GM19395 (cell line): ENCODE measurements at regions not wholly inside any gene's neighbourhood (a gene's known extent, or its start where the extent isn't known, plus 50 kb on each side); places are given as distances from the start of the nearest gene placed in this dataset.

Experiments used
- ATAC-seq: cut with Tn5 transposase; IDR thresholded peaks from one replicate; pipeline ENCODE4 v1.9.1; 2021; ENCODE audit warnings: mild to moderate bottlenecking, moderate library complexity; ENCODE audit not compliant: unreplicated experiment

DNA sequence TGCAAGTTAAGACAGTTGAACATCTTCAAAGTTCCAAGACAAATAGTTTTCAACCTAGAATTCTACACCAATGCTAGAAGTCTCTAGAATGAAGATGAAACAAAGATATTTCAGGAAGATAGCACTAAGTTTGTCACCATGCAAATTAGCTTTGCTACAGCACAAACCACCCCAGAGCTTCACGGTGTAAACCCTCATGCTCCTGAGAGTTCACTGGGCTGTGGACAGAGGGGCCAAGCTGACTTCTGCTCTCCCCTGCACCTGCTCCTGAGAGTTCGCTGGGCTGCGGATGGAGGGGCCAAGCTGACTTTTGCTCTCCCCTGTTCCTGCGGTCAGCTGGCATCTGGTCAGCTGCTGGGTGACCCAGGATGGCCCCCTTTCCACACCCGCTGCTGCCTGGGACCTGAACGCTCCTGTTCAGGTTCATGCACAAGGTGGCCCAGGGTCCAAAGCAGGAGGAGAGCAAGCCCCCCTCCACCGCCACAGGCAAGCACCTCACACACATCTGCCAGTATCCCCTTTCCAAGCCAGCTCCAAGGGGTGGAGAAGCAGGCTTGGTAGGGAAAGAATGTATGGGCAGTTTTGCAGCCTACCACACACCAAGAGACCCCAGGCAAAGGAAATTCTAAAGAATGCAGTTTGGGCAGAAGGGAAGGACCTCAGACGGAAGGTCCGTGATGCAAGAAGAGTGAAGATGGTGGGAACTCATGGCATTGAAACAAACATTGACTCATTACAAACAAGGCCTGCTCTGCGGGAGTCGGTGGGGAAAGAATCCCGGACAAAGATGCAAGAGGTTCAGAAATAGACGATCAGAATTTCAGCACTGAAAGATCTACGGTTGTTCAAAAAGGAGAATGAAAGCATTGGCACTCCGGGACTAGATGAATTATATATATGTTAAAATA is 137.8 kb upstream of the PPP2R2D start:
- no peak for ATAC-seq

GRCh38 chr10:131764929-131765328 is 135.9 kb upstream of the PPP2R2D start:
- ATAC-seq, result no peak

DNA sequence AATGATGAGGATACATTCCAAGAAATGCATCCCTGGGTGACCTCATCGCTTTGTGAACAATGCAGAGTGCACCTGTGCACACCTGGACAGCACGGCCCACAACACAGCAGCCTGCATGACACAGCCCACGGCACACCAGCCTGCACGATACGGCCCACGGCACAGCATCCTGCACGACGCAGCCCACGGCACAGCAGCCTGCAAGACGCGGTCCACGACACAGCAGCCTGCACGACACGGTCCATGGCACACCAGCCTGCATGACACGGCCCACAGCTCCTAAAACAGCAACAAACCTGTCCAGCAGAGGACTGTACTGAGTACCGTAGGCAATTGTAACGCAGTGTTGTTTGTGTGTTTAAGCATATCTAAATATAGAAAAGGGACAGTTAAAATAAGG is 134.7 kb upstream of the PPP2R2D start:
- ATAC-seq, result no peak

DNA sequence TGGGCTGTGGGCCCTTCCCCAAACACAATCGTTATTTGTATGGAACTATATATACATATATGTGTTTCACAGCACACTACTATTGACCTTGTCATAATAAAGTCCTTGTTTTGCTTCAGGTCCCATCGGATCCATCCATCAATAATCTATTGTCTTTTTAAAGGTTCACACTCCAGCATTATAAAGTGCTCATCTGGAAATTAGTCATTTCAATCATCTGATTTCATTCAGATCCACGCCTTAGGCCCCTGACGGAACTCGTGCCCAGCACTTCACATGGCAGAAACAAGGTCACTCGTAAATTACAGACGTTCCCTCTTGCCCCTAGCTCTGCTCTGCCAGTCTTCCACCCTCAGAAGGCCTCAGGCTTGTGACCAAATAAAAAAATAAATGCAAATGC is 133.1 kb upstream of the PPP2R2D start:
- no peak for ATAC-seq

GRCh38 chr10:131769571-131770410 is 131.0 kb upstream of the PPP2R2D start:
- no peak for ATAC-seq

DNA sequence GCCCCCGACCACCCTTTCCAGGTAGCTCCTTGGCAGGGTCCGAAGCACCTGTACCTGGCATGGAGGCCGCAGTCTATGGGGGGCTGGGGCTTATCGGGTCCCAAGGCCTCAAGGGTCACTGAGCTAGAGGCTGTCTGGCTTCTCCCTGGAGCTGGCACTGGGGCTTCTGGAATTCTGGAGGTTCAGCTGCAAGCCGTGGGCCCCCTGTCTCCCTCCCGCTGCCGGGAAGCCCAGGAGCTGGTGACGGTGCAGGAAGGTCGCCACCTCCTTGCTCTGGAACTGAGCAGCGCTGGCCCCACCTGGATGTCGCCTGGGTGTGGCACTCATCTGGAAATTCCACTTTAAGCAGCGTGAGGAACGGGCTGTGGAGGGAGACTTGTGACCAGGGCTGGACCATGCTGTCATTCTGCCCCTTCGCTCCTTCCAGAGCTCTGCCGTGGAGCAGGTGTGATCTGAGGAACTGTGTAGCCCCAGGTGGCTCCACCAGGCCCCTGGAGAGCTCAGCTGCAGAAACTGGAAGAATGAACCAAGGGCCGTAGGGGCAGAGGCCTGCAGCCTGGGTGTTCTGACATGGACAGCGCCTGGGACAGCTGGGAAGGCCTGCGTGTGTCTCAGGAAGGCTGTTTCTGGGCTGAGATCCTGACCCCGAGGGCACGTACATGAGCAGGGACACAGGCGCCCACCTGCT is 129.7 kb upstream of the PPP2R2D start:
- ATAC-seq, result no peak

GRCh38 chr10:131771634-131772358 is 129.0 kb upstream of the PPP2R2D start:
- no peak for ATAC-seq

DNA sequence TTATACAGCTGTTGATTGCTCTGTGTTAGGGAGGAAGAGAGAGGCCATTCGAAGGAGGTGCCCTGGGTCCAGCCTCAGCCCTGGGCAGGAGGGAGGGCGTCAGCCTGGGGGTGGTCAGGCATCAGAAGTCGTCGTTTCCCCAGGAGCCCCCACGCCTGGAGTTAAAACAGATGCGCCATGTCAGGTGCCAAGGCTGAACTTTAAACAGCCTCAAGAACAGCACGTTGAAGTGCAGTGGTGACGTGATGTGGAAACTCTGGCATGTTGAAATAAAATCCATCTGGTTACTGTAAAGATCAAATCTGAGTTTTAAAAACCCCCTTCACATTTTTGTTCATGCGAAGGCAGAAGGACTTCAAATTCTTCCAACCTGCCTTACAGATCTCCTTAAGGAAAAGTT is 128.4 kb upstream of the PPP2R2D start:
- no peak for ATAC-seq

DNA sequence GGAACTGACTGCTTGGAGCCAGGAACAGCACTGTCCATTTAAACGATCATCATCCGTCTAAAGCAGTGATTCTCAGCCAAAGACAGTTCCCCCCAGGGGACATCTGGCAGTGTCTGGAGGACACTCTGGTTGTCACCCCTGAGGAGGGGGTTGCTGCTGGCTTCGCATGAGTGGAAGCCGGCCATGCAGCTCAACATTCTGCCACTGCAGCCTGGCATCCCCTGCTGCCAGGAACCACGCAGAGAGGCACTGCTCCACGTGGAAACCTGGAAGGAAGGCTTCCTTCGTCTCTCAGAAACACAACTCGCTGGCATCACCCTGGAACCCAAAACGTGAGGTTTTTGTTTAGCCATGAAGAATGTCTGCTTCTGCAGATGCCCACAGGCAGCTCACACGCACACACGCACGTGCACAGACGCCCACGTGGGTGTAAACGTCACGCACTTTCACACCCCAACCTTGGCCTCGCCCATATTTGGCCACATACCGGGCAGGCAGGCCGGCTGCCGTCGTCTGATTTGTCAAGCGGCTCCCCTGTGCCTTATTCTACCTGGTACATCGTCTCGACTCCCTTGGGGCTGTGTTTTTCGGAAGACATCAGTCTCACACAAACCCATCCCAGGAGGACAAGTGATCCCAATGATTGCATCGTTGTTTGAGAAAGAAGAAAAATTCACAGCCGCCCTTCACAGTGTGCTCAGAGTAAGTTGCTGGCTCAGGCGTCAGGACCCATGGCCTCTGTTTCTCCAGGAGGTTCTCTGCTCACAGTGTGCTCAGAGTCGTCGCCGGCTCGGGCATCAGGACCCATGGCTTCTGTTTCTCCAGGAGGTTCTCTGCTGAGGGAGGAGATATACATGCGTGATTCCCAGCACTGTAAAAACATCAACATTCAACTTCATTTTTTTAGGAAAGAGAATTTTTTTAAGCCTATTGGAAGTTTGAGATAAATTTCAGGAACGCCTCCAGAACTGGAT is 127.2 kb upstream of the PPP2R2D start:
- ATAC-seq, result no peak

- no peak for ATAC-seq
Observed at GRCh38 chr10:131774681-131775085, 126.1 kb upstream of the PPP2R2D start.

- no peak for ATAC-seq
Observed at GRCh38 chr10:131775433-131775832, 125.4 kb upstream of the PPP2R2D start.

DNA sequence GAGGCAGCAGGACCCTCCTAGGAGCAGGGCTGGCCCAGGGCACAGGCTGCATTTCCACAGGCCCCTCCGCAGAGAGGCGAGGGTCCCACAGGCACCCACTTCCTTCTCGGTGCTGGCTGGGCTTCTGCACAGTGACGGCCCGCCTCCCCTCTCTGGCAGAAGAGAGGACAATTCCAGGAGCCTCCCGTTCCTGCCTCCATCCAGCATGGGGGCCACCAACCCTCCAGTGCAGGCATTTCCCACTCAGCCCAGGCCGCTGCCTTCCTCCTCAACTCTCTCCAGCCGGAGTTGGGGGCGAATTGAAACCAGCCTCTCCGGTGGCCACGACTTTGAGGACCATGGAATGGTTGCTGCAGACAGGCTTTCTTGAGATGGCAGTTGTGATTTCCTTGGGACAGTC is 125.0 kb upstream of the PPP2R2D start:
- ATAC-seq, result no peak

- no peak for ATAC-seq
Observed at GRCh38 chr10:131776496-131776895, 124.3 kb upstream of the PPP2R2D start.

GRCh38 chr10:131777162-131777561 is 123.6 kb upstream of the PPP2R2D start:
- no peak for ATAC-seq

- no peak for ATAC-seq
Observed at GRCh38 chr10:131777921-131778320, 122.9 kb upstream of the PPP2R2D start.

- ATAC-seq, result no peak
Observed at GRCh38 chr10:131778385-131778784, 122.4 kb upstream of the PPP2R2D start.

GRCh38 chr10:131778842-131779241 is 122.0 kb upstream of the PPP2R2D start:
- no peak for ATAC-seq

- ATAC-seq, result no peak
Observed at GRCh38 chr10:131779661-131780394, 121.0 kb upstream of the PPP2R2D start.

DNA sequence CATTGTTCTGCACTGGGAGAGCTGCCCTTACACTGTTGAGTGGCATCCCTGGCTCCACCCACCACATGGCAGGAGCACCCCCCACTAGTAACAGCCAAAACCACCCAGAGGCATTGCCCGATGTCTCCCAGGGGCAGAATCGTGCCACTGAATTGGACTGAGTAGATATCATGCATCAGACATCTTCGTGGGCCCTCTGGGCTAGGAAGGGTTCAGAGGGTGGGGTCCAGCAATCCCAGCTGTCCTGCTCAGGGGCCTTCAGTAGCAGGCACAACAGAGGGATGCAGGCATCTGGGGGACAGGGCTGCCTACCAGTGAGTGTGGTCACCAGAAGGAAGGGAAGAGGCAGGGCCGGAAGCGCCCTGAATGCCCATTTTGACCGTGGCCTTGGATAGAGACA is 119.7 kb upstream of the PPP2R2D start:
- no peak for ATAC-seq
